Naive thymus-derived CD4-positive, alpha-beta T cell (primary cell): ENCODE measurements at regions not wholly inside any gene's neighbourhood (a gene's known extent, or its start where the extent isn't known, plus 50 kb on each side); places are given as distances from the start of the nearest gene placed in this dataset.

ENCODE experiments used
- ATAC-seq: fragments of 150-1000 bp; cut with Tn5 transposase; 2 replicates; pipeline ENCODE4 v1.10.0; 2021; ENCODE audit warnings: mild to moderate bottlenecking, moderate library complexity
- CTCF ChIA-PET: fragments of 350-600 bp; sonication (Branson Sonifier 250); formaldehyde crosslinking; loops from one replicate; lab custom pipeline; 2021; ENCODE audit warnings: antibody characterized with exemption; lab: Charles Lee
- POLR2A ChIA-PET: fragments of 350-600 bp; sonication (Branson Sonifier 250); formaldehyde crosslinking; loops from one replicate; lab custom pipeline; 2021; ENCODE audit warnings: antibody characterized with exemption, inconsistent platforms; lab: Charles Lee
- DNase-seq, 9 donors: peaks; one replicate each; pipeline versions ENCODE4 v3.0.0 to v3.0.0-alpha.2; 2020 to 2022; ENCODE audit warnings: mixed read lengths in 1 of 9
- H3K27ac ChIP-seq: one replicate; pipeline ENCODE4 v1.7.0; 2013; ENCODE audit warnings: mild to moderate bottlenecking, low read depth, low read length, moderate library complexity
- H3K27me3 ChIP-seq, 2 donors: one replicate each; pipeline ENCODE4 v1.7.0; 2013; ENCODE audit warnings: low read length in 2 of 2, mild to moderate bottlenecking in 2 of 2, moderate library complexity in 2 of 2; ENCODE audit not compliant: control insufficient read depth in 2 of 2, insufficient read depth in 2 of 2
- H3K36me3 ChIP-seq, 3 experiments: 1 replicate in 2 of 3; 2 replicates in 1 of 3; pipeline ENCODE4 v1.7.0; 2013; ENCODE audit warnings: low read length in 3 of 3, mild to moderate bottlenecking in 3 of 3, moderate library complexity in 1 of 3; ENCODE audit not compliant: insufficient read depth in 3 of 3, control insufficient read depth in 2 of 3
- H3K4me1 ChIP-seq, 2 donors: one replicate each; pipeline ENCODE4 v1.7.0; 2013; ENCODE audit warnings: low read length in 2 of 2, mild to moderate bottlenecking in 2 of 2, moderate library complexity in 1 of 2; ENCODE audit not compliant: control insufficient read depth in 2 of 2, insufficient read depth in 2 of 2
- H3K4me3 ChIP-seq: 2 replicates; pipeline ENCODE4 v1.7.0; 2013; ENCODE audit warnings: mild to moderate bottlenecking, low read length
- H3K9me3 ChIP-seq, 3 experiments: 1 replicate in 2 of 3; 2 replicates in 1 of 3; pipeline ENCODE4 v1.7.0; 2013; ENCODE audit warnings: low read length in 3 of 3; ENCODE audit not compliant: control insufficient read depth in 2 of 3
- H3K27ac Mint-ChIP-seq, 9 donors: one replicate each; pipeline ENCODE4 v1.8.0; 2020 to 2022; ENCODE audit warnings: mixed read lengths in 9 of 9, mild to moderate bottlenecking in 8 of 9, moderate library complexity in 5 of 9, inconsistent platforms in 2 of 9
- H3K27me3 Mint-ChIP-seq, 5 donors: one replicate each; pipeline ENCODE4 v1.8.0; 2021 to 2022; ENCODE audit warnings: mixed read lengths in 5 of 5, mild to moderate bottlenecking in 1 of 5
- H3K36me3 Mint-ChIP-seq, 5 donors: one replicate each; pipeline ENCODE4 v1.8.0; 2020 to 2022; ENCODE audit warnings: mixed read lengths in 5 of 5, mild to moderate bottlenecking in 3 of 5, inconsistent platforms in 1 of 5
- H3K4me1 Mint-ChIP-seq, 7 donors: one replicate each; pipeline ENCODE4 v1.8.0; 2020 to 2022; ENCODE audit warnings: mixed read lengths in 7 of 7, mild to moderate bottlenecking in 3 of 7, inconsistent platforms in 1 of 7
- H3K4me3 Mint-ChIP-seq, 10 donors: one replicate each; pipeline ENCODE4 v1.8.0; 2020 to 2022; ENCODE audit warnings: mild to moderate bottlenecking in 10 of 10, mixed read lengths in 10 of 10, moderate library complexity in 6 of 10, inconsistent platforms in 2 of 10
- H3K9me3 Mint-ChIP-seq, 11 donors: one replicate each; pipeline ENCODE4 v1.8.0; 2020 to 2022; ENCODE audit warnings: mixed read lengths in 11 of 11, mild to moderate bottlenecking in 4 of 11, inconsistent platforms in 1 of 11, moderate library complexity in 1 of 11
- intact Hi-C, 2 donors: fragments of 100-400 bp; cut with micrococcal nuclease; formaldehyde crosslinking; loops; one replicate each; pipeline ENCODE4 v1.15.1; 2023

DNA sequence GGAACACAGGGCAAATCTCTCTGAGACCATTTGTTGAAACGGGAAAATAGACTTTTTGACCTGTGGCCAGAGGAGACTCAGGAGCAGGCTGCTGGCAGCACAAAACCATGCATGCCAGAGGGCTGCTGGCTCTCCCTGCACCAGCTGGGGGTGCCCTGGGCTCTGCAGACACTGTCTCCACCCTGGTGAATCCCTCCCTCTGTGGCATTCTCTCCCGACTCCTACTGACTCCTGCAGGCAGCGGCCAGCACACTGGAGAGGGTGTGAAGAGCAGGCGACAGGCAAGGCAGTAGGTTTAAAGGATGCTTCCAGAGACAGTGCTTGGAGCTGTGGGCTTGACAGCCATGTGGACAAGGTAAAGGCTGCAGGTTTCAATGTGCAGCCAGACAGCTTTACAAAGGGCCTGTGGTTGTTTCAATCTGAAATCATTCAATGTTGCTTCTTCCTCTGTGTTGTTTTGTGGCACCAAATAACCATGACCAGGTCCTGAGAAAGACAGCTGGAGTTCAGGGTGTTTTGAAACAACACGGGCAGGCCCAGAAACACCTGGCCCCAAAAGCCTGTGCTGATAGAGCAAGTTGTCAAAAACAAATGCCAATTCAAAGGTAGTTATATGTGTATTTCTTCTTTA is 431.0 kb upstream of the ATP10A start:
- H3K27ac Mint-ChIP-seq = no peak overlapping the region
- no peak overlapping the region for H3K27ac ChIP-seq
- H3K27me3 ChIP-seq = no peaks in the 10 kb centered on the region
- no peaks in the 10 kb centered on the region for H3K4me1 ChIP-seq
- H3K36me3 Mint-ChIP-seq = no peaks in the 10 kb centered on the region
- H3K27me3 Mint-ChIP-seq = peaks cover 0 to 12% (median 5%) of the 10 kb centered on the region in 5 donors
- H3K4me3 Mint-ChIP-seq = no peak overlapping the region
- no peaks in the 10 kb centered on the region for H3K4me1 Mint-ChIP-seq
- no peak for ATAC-seq
- intact Hi-C loops = no loop called here
- ChIA-PET POLR2A (no interaction called here), CTCF (no interaction called here)
- H3K9me3 ChIP-seq = peaks cover 0 to under 1% (median 0%) of the 10 kb centered on the region in 3 experiments
- no peaks in the 10 kb centered on the region for H3K36me3 ChIP-seq
- H3K4me3 ChIP-seq = no peak overlapping the region
- peaks cover 0 to 32% (median 10%) of the 10 kb centered on the region in 11 donors for H3K9me3 Mint-ChIP-seq
- DNase-seq = no peak

DNA sequence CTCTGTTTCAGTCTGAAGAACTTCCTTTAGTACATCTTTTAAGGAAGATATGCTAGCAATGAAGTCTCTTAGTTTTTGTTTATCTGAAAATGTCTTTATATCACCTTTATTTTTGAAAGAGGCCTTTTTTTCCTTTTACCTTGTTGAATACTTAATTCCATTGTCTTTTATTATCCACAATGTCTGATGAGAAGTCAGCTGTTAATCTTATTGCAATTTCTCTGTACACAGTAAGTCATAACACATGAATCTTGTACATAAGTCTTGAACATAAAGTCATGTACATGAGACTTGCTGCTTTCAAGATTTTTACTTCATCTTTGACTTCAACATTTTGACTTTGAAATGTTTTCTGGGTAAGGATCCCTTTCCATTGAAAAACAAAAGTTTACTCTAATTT is 424.3 kb upstream of the ATP10A start:
- CTCF ChIA-PET = no interaction called here
- H3K27ac Mint-ChIP-seq = no peak overlapping the region
- POLR2A ChIA-PET = no interaction called here

GRCh38 chr15:26280281-26280680 is 417.2 kb upstream of the ATP10A start:
- intact Hi-C loops = no loop called here
- no peaks in the 10 kb centered on the region for H3K36me3 Mint-ChIP-seq
- H3K9me3 ChIP-seq = no peaks in the 10 kb centered on the region
- H3K27ac ChIP-seq = no peak overlapping the region
- no peaks in the 10 kb centered on the region for H3K4me1 Mint-ChIP-seq
- no peak overlapping the region for H3K4me3 ChIP-seq
- ChIA-PET POLR2A (interaction anchor here (0.6 kb wide), 1 partner anchor 9 kb away, joined by 3 read pairs; no protein-coding TSS in a partner anchor), CTCF (no interaction called here)
- no peak overlapping the region for H3K27ac Mint-ChIP-seq
- no peaks in the 10 kb centered on the region for H3K27me3 ChIP-seq
- H3K4me1 ChIP-seq = no peaks in the 10 kb centered on the region
- H3K27me3 Mint-ChIP-seq = peaks cover 0 to 18% (median 0%) of the 10 kb centered on the region in 5 donors
- DNase-seq (no peak), ATAC-seq (no peak)
- H3K36me3 ChIP-seq = no peaks in the 10 kb centered on the region
- H3K4me3 Mint-ChIP-seq = no peak overlapping the region
- H3K9me3 Mint-ChIP-seq = peaks cover 0 to 8% (median 3%) of the 10 kb centered on the region in 11 donors

More for the DNA sequence above, 424.3 kb upstream of the ATP10A start:
- Histone ChIP-seq H3K4me3 (no peak overlapping the region), H3K9me3 (peaks cover 0 to 9% (median 0%) of the 10 kb centered on the region in 3 experiments), H3K27me3 (no peaks in the 10 kb centered on the region), H3K4me1 (no peaks in the 10 kb centered on the region), H3K27ac (no peak overlapping the region), H3K36me3 (no peaks in the 10 kb centered on the region)
- H3K4me3 Mint-ChIP-seq = no peak overlapping the region
- peaks cover 0 to 4% (median 0%) of the 10 kb centered on the region in 5 donors for H3K36me3 Mint-ChIP-seq
- H3K4me1 Mint-ChIP-seq = no peaks in the 10 kb centered on the region
- ATAC-seq = no peak
- no peak for DNase-seq
- peaks cover 0 to 26% (median 5%) of the 10 kb centered on the region in 5 donors for H3K27me3 Mint-ChIP-seq
- H3K9me3 Mint-ChIP-seq = peaks cover 9 to 62% (median 27%) of the 10 kb centered on the region in 11 donors
- intact Hi-C loops = no loop called here

- Histone ChIP-seq H3K36me3 (no peaks in the 10 kb centered on the region), H3K27me3 (no peaks in the 10 kb centered on the region), H3K27ac (no peak overlapping the region), H3K4me1 (no peaks in the 10 kb centered on the region), H3K9me3 (no peaks in the 10 kb centered on the region), H3K4me3 (no peak overlapping the region)
- intact Hi-C loops = loop anchor here in 1 of 2 donors (5.0 to 10.0 kb wide), 2 partner anchors 330 to 517 kb away; no protein-coding TSS in a partner anchor
- no peaks in the 10 kb centered on the region for H3K4me1 Mint-ChIP-seq
- no peak overlapping the region for H3K4me3 Mint-ChIP-seq
- CTCF ChIA-PET = no interaction called here
- H3K36me3 Mint-ChIP-seq = no peaks in the 10 kb centered on the region
- ATAC-seq = no peak
- peaks cover 0 to 2% (median 0%) of the 10 kb centered on the region in 11 donors for H3K9me3 Mint-ChIP-seq
- H3K27me3 Mint-ChIP-seq = peaks cover 0 to 40% (median 14%) of the 10 kb centered on the region in 5 donors
- POLR2A ChIA-PET = no interaction called here
- no peak overlapping the region for H3K27ac Mint-ChIP-seq
- no peak for DNase-seq
Observed at GRCh38 chr15:26261966-26262365, 398.8 kb upstream of the ATP10A start.

DNA sequence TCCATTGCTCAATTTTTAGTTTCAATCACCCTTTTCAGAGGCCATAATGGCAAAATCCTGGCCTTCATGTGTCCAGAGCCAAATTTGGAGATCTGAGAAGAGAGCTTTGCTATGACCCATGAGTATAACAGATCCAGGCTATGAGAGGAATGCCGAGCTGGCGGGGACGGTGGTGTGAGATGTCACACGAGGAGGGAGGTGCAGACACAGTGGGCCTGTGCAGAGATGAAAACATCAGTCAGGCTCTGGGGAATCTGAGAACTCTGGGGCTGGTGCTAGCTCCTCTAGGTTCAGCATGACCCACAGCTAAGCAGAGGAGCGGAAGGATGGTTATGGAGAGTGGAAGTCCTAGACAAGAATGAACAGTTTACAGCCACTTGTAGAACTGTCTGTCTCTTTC is 398.3 kb upstream of the ATP10A start:
- intact Hi-C loops = loop anchor here in 1 of 2 donors (5.0 to 10.0 kb wide), 2 partner anchors 329 to 517 kb away; no protein-coding TSS in a partner anchor
- H3K9me3 Mint-ChIP-seq = peaks cover 0 to 2% (median 0%) of the 10 kb centered on the region in 11 donors
- DNase-seq (no peak), ATAC-seq (no peak)
- no peaks in the 10 kb centered on the region for H3K27me3 ChIP-seq
- no peak overlapping the region for H3K27ac ChIP-seq
- no peaks in the 10 kb centered on the region for H3K9me3 ChIP-seq
- ChIA-PET POLR2A (no interaction called here), CTCF (interaction anchor here (0.6 to 1.2 kb wide), 2 partner anchors 317 to 753 kb away, joined by 3 to 4 read pairs; no protein-coding TSS in a partner anchor)
- H3K27ac Mint-ChIP-seq = no peak overlapping the region
- H3K4me3 ChIP-seq = no peak overlapping the region
- no peaks in the 10 kb centered on the region for H3K36me3 Mint-ChIP-seq
- H3K4me1 Mint-ChIP-seq = no peaks in the 10 kb centered on the region
- H3K4me1 ChIP-seq = no peaks in the 10 kb centered on the region
- peaks cover 0 to 43% (median 14%) of the 10 kb centered on the region in 5 donors for H3K27me3 Mint-ChIP-seq
- no peak overlapping the region for H3K4me3 Mint-ChIP-seq
- H3K36me3 ChIP-seq = no peaks in the 10 kb centered on the region

DNA sequence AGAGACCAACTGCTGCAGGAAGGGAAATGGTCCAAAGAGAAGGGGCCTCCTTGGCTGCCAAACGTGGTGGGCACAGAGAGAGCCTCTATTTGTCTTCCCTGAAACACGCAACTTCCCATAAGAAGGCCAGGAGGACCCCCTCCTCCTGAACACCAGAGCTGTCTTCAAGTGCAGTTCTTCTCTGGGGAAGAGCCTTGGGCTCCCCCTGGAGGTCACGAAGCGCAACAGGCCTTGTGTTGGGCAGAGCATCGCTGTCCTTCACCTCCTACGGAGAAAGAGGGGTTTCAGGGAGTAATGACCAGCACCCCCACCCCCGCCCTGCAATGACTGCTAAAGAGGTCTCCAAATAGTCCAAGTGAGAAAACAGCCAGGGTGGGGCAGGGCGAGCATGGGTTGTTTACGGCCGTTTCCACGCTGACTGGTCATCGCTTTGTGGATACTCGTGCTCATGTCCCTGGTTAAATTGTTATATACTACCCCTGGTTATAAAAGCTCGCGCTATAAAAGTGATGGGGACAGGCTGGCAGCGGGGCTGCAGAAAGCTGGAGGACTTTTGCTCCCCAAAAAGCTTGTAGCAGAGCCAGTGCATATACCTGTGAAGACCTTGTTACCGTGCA is 397.5 kb upstream of the ATP10A start:
- Histone ChIP-seq H3K4me1 (no peaks in the 10 kb centered on the region), H3K27me3 (no peaks in the 10 kb centered on the region), H3K27ac (no peak overlapping the region), H3K4me3 (no peak overlapping the region), H3K9me3 (no peaks in the 10 kb centered on the region), H3K36me3 (no peaks in the 10 kb centered on the region)
- H3K9me3 Mint-ChIP-seq = peaks cover 0 to 6% (median 1%) of the 10 kb centered on the region in 11 donors
- no peak overlapping the region for H3K27ac Mint-ChIP-seq
- ChIA-PET CTCF (interaction anchor here (0.6 to 1.2 kb wide), 3 partner anchors 286 to 752 kb away, joined by 3 to 4 read pairs (median 3); no protein-coding TSS in a partner anchor), POLR2A (no interaction called here)
- ATAC-seq (peak; percentile 40), DNase-seq (peak in 6 of 9 donors; percentile 3 to 25 (median 14))
- H3K4me1 Mint-ChIP-seq = no peaks in the 10 kb centered on the region
- intact Hi-C loops = loop anchor here in 1 of 2 donors (5.0 to 10.0 kb wide), 2 partner anchors 328 to 516 kb away; no protein-coding TSS in a partner anchor
- H3K36me3 Mint-ChIP-seq = no peaks in the 10 kb centered on the region
- peaks cover 0 to 43% (median 17%) of the 10 kb centered on the region in 5 donors for H3K27me3 Mint-ChIP-seq
- no peak overlapping the region for H3K4me3 Mint-ChIP-seq
